H9 (cell line): ENCODE measurements at regions not wholly inside any gene's neighbourhood (a gene's known extent, or its start where the extent isn't known, plus 50 kb on each side); places are given as distances from the start of the nearest gene placed in this dataset.

ENCODE experiments used
- DNase-seq: peaks from one replicate; pipeline ENCODE4 v3.0.0-alpha.2; 2017
- H2AFZ ChIP-seq: one replicate; pipeline ENCODE4 v1.6.1; 2013; ENCODE audit warnings: mild to moderate bottlenecking, low read length, control low read depth, moderate library complexity
- H2AK5ac ChIP-seq: 2 replicates; pipeline ENCODE4 v1.6.1; 2013; ENCODE audit warnings: low read length, control low read depth, mixed read lengths; ENCODE audit not compliant: insufficient read length
- H2BK120ac ChIP-seq: one replicate; pipeline ENCODE4 v1.6.1; 2013; ENCODE audit warnings: low read depth, mild to moderate bottlenecking, low read length, control low read depth, inconsistent platforms; ENCODE audit not compliant: poor library complexity, severe bottlenecking
- H2BK12ac ChIP-seq: 2 replicates; pipeline ENCODE4 v1.6.1; 2013; ENCODE audit warnings: low read length, control low read depth, mixed read lengths, low read depth; ENCODE audit not compliant: insufficient read length
- H2BK15ac ChIP-seq: 2 replicates; pipeline ENCODE4 v1.6.1; 2013; ENCODE audit warnings: low read depth, low read length, control low read depth
- H2BK20ac ChIP-seq: one replicate; pipeline ENCODE4 v1.6.1; 2013; ENCODE audit warnings: low read depth, mild to moderate bottlenecking, low read length, control low read depth, inconsistent platforms; ENCODE audit not compliant: poor library complexity, severe bottlenecking
- H2BK5ac ChIP-seq: 2 replicates; pipeline ENCODE4 v1.6.1; 2013; ENCODE audit warnings: low read length, control low read depth, mixed read lengths; ENCODE audit not compliant: insufficient read length
- H3K14ac ChIP-seq: 2 replicates; pipeline ENCODE4 v1.6.1; 2013; ENCODE audit warnings: low read length, control low read depth; ENCODE audit not compliant: insufficient read depth
- H3K18ac ChIP-seq: 2 replicates; pipeline ENCODE4 v1.6.1; 2013; ENCODE audit warnings: low read depth, mild to moderate bottlenecking, mixed read lengths, low read length, control low read depth; ENCODE audit not compliant: insufficient read length
- H3K23ac ChIP-seq: 2 replicates; pipeline ENCODE4 v1.6.1; 2013; ENCODE audit warnings: low read length, control low read depth, mixed read lengths, low read depth; ENCODE audit not compliant: insufficient read length
- H3K23me2 ChIP-seq: 2 replicates; pipeline ENCODE4 v1.6.1; 2013; ENCODE audit warnings: low read depth, mild to moderate bottlenecking, mixed read lengths, low read length, control low read depth; ENCODE audit not compliant: insufficient read length, poor library complexity, severe bottlenecking
- H3K27ac ChIP-seq: 2 replicates; pipeline ENCODE4 v1.5.1; 2013; ENCODE audit warnings: low read length, control low read depth, mixed read lengths, low read depth; ENCODE audit not compliant: insufficient read length
- H3K27me3 ChIP-seq: 2 replicates; pipeline ENCODE4 v1.6.1; 2013; ENCODE audit warnings: low read length, control low read depth, inconsistent platforms; ENCODE audit not compliant: insufficient read depth
- H3K4ac ChIP-seq: 2 replicates; pipeline ENCODE4 v1.6.1; 2013; ENCODE audit warnings: low read depth, mild to moderate bottlenecking, control low read depth, inconsistent platforms, low read length, moderate library complexity
- H3K4me1 ChIP-seq: 2 replicates; pipeline ENCODE4 v1.6.1; 2013; ENCODE audit warnings: low read length, control low read depth, inconsistent platforms; ENCODE audit not compliant: insufficient read depth
- H3K4me2 ChIP-seq: 2 replicates; pipeline ENCODE4 v1.6.1; 2013; ENCODE audit warnings: low read length, control low read depth, mixed read lengths; ENCODE audit not compliant: insufficient read length, insufficient read depth
- H3K56ac ChIP-seq: 2 replicates; pipeline ENCODE4 v1.6.1; 2013; ENCODE audit warnings: low read depth, mild to moderate bottlenecking, mixed read lengths, low read length, control low read depth; ENCODE audit not compliant: insufficient read length
- H3K79me1 ChIP-seq: 2 replicates; pipeline ENCODE4 v1.6.1; 2013; ENCODE audit warnings: low read depth, mild to moderate bottlenecking, moderate library complexity, low read length, control low read depth, inconsistent platforms; ENCODE audit not compliant: insufficient read depth, poor library complexity, severe bottlenecking
- H3K79me2 ChIP-seq: 2 replicates; pipeline ENCODE4 v1.6.1; 2013; ENCODE audit warnings: low read length, control low read depth, inconsistent platforms; ENCODE audit not compliant: insufficient read depth
- H3K9ac ChIP-seq: 2 replicates; pipeline ENCODE4 v1.6.1; 2013; ENCODE audit warnings: low read length, control low read depth, mixed read lengths; ENCODE audit not compliant: insufficient read length; ENCODE audit errors: extremely low read depth
- H3K9me3 ChIP-seq: one replicate; pipeline ENCODE4 v1.6.1; 2013; ENCODE audit warnings: low read depth, low read length, inconsistent platforms; ENCODE audit not compliant: control insufficient read depth
- H3T11ph ChIP-seq: one replicate; pipeline ENCODE4 v1.6.1; 2013; ENCODE audit warnings: mild to moderate bottlenecking, low read length, control low read depth, inconsistent platforms
- H4K20me1 ChIP-seq: one replicate; pipeline ENCODE4 v1.6.1; 2013; ENCODE audit not compliant: control insufficient read depth, insufficient read length, insufficient read depth
- H4K5ac ChIP-seq: 2 replicates; pipeline ENCODE4 v1.6.1; 2013; ENCODE audit warnings: low read depth, mild to moderate bottlenecking, mixed read lengths, low read length, control low read depth; ENCODE audit not compliant: insufficient read length
- H4K8ac ChIP-seq: replicated peaks from 2 replicates; pipeline ENCODE4 v1.6.1; 2013; ENCODE audit warnings: low read length, control low read depth, mixed read lengths, low read depth; ENCODE audit not compliant: insufficient read length
- H4K91ac ChIP-seq: 2 replicates; pipeline ENCODE4 v1.6.1; 2013; ENCODE audit warnings: low read depth, mild to moderate bottlenecking, moderate library complexity, mixed read lengths, low read length, control low read depth; ENCODE audit not compliant: insufficient read length
- H3K27ac Mint-ChIP-seq, 3 experiments: 2 replicates in 2 of 3; 3 replicates in 1 of 3; pipeline ENCODE4 v1.8.0; 2020 to 2021; ENCODE audit warnings: mixed read lengths in 3 of 3, mild to moderate bottlenecking in 1 of 3, moderate library complexity in 1 of 3
- H3K27me3 Mint-ChIP-seq: 2 replicates; pipeline ENCODE4 v1.8.0; 2021; ENCODE audit warnings: low read depth, mild to moderate bottlenecking, moderate library complexity, mixed read lengths
- H3K36me3 Mint-ChIP-seq, 3 experiments: 2 replicates in 2 of 3; 3 replicates in 1 of 3; pipeline ENCODE4 v1.8.0; 2020 to 2021; ENCODE audit warnings: low read depth in 3 of 3, mixed read lengths in 3 of 3; ENCODE audit not compliant: insufficient read depth in 1 of 3
- H3K4me1 Mint-ChIP-seq, 2 experiments: 2 replicates each; pipeline ENCODE4 v1.8.0; 2020; ENCODE audit warnings: mixed read lengths in 2 of 2
- H3K4me3 Mint-ChIP-seq, 2 experiments: 2 replicates in 1 of 2; 3 replicates in 1 of 2; pipeline ENCODE4 v1.8.0; 2020 to 2021; ENCODE audit warnings: mild to moderate bottlenecking in 2 of 2, mixed read lengths in 2 of 2, moderate library complexity in 1 of 2
- H3K9me3 Mint-ChIP-seq, 2 experiments: 2 replicates in 1 of 2; 3 replicates in 1 of 2; pipeline ENCODE4 v1.8.0; 2020; ENCODE audit warnings: mild to moderate bottlenecking in 2 of 2, mixed read lengths in 2 of 2, moderate library complexity in 1 of 2
- TF ChIP-seq, protein P1 (sequence below): fragments of 200-600 bp; sonication (generic); conservative IDR thresholded peaks from 3 replicates; pipeline ENCODE4 v1.8.0; 2021; ENCODE audit warnings: antibody characterized with exemption, mild to moderate bottlenecking

DNA sequence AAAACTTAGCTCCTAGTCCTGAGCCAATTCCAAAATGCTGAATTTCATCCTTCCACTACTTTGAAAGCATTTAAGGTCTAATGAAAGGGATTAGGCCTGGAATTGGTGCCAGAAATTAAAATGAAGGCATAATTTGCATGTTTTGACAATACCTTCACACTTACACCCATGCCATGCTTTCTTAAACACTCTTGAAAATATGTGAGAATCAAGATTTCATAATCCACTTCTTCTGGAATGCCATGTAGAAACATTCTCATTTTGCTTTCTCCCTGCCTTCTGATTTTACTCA, 77.1 kb downstream of the ANKEF1 start:
- no peak overlapping the region for H3K4ac ChIP-seq
- no peaks in the 10 kb centered on the region for H3K27me3 Mint-ChIP-seq
- TF ChIP-seq, protein P1, sequence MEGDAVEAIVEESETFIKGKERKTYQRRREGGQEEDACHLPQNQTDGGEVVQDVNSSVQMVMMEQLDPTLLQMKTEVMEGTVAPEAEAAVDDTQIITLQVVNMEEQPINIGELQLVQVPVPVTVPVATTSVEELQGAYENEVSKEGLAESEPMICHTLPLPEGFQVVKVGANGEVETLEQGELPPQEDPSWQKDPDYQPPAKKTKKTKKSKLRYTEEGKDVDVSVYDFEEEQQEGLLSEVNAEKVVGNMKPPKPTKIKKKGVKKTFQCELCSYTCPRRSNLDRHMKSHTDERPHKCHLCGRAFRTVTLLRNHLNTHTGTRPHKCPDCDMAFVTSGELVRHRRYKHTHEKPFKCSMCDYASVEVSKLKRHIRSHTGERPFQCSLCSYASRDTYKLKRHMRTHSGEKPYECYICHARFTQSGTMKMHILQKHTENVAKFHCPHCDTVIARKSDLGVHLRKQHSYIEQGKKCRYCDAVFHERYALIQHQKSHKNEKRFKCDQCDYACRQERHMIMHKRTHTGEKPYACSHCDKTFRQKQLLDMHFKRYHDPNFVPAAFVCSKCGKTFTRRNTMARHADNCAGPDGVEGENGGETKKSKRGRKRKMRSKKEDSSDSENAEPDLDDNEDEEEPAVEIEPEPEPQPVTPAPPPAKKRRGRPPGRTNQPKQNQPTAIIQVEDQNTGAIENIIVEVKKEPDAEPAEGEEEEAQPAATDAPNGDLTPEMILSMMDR = no peak
- H3K4me2 ChIP-seq = no peak overlapping the region
- no peak overlapping the region for H4K91ac ChIP-seq
- H3K9me3 ChIP-seq = no peaks in the 10 kb centered on the region
- H2AFZ ChIP-seq = no peak overlapping the region
- no peak overlapping the region for H3K27ac Mint-ChIP-seq
- no peak overlapping the region for H3K4me3 Mint-ChIP-seq
- H3K9me3 Mint-ChIP-seq = no peaks in the 10 kb centered on the region; a peak in 1 of 5 replicates
- no peaks in the 10 kb centered on the region for H3K23me2 ChIP-seq
- no peak overlapping the region for H2AK5ac ChIP-seq
- H3K4me1 Mint-ChIP-seq = no peaks in the 10 kb centered on the region
- H3K23ac ChIP-seq = no peak overlapping the region
- no peak overlapping the region for H3K27ac ChIP-seq
- H2BK20ac ChIP-seq = no peak overlapping the region
- H3K18ac ChIP-seq = no peak overlapping the region
- no peak overlapping the region for H3K56ac ChIP-seq
- H2BK5ac ChIP-seq = no peak overlapping the region
- H4K8ac ChIP-seq = no peak overlapping the region
- H3K36me3 Mint-ChIP-seq = no peaks in the 10 kb centered on the region
- DNase-seq = no peak
- H4K20me1 ChIP-seq = no peaks in the 10 kb centered on the region
- H2BK15ac ChIP-seq = no peak overlapping the region
- H3K79me1 ChIP-seq = no peaks in the 10 kb centered on the region
- H3K14ac ChIP-seq = no peak overlapping the region
- H3K79me2 ChIP-seq = no peaks in the 10 kb centered on the region
- no peak overlapping the region for H2BK12ac ChIP-seq
- H3K4me1 ChIP-seq = no peaks in the 10 kb centered on the region
- H3K27me3 ChIP-seq = no peaks in the 10 kb centered on the region
- no peak overlapping the region for H2BK120ac ChIP-seq
- no peak overlapping the region for H3T11ph ChIP-seq
- no peak overlapping the region for H3K9ac ChIP-seq
- no peak overlapping the region for H4K5ac ChIP-seq
